HG02970 (cell line): ENCODE measurements at regions not wholly inside any gene's neighbourhood (a gene's known extent, or its start where the extent isn't known, plus 50 kb on each side); places are given as distances from the start of the nearest gene placed in this dataset.

ENCODE experiments used
- ATAC-seq: cut with Tn5 transposase; IDR thresholded peaks from one replicate; pipeline ENCODE4 v1.9.1; 2021; ENCODE audit warnings: mild to moderate bottlenecking, moderate library complexity, moderate number of reproducible peaks; ENCODE audit not compliant: unreplicated experiment, low FRiP score

- ATAC-seq = no peak
Observed at GRCh38 chr4:186017801-186018200, 51.2 kb upstream of the TLR3 start.

- no peak for ATAC-seq
Observed at GRCh38 chr4:186018261-186018660, 50.7 kb upstream of the TLR3 start.

- ATAC-seq = no peak
Observed at GRCh38 chr4:186018784-186019183, 50.2 kb upstream of the TLR3 start.
